Lower leg skin (tissue), 3 donors: ENCODE measurements at regions not wholly inside any gene's neighbourhood (a gene's known extent, or its start where the extent isn't known, plus 50 kb on each side); places are given as distances from the start of the nearest gene placed in this dataset.

Experiments used
- CTCF ChIP-seq, 3 donors: fragments of 450-650 bp; IDR thresholded peaks; one replicate each; pipeline ENCODE4 v1.5.1; 2016; ENCODE audit warnings: antibody characterized with exemption in 3 of 3, mild to moderate bottlenecking in 3 of 3, moderate library complexity in 2 of 3
- POLR2A ChIP-seq, 2 donors: fragments of 450-650 bp; IDR thresholded peaks; one replicate each; pipeline ENCODE4 v1.6.1; 2016 to 2017; ENCODE audit warnings: antibody characterized with exemption in 2 of 2, mild to moderate bottlenecking in 1 of 2, moderate library complexity in 1 of 2

DNA sequence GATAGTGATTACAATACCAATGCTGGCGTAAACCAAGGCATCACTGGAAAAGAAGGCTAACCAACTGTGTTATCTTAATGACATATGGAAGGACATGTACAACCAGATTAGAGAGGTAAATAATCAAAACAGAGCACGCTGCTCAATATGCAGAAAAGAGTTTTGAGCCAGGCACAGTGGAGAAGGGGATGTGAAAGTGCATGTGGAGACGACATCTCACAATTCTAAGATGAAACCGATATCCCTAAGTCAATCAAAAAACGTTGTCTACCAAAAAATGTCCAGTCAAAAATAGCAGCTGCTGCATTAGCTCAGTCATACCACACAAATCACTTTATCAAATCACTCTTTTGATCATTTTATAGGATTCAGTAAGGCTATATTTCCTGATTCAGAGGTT, 116.3 kb upstream of the OLIG2 start:
- no peak for TF ChIP-seq CTCF (IDR thresholded peaks at IDR 0.05)
- no peak for TF ChIP-seq POLR2A (IDR thresholded peaks at IDR 0.05)
